ENCODE measurements at regions not wholly inside any gene's neighbourhood (a gene's known extent, or its start where the extent isn't known, plus 50 kb on each side); places are given as distances from the start of the nearest gene placed in this dataset.

DNA sequence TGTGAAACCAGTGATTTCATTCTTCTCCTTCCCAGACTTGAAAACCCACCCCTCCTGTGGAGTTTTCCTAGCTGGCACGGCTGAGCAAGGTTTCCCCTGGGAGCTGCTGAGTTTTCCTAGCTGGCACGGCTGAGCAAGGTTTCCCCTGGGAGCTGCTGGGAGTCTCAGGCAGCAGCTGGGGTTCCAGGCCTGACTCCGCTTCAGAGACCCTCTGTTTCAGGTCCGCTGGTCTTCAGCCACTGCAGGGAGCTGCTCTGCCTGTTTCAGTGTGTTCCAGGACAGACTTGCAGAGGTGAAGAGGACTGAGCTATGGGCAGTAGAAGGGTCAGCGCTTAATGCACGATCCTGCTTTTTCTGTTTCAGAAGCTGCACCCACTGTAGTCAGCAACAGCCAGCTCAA, 104.9 kb downstream of the XRCC2 start:
- TF ChIP-seq, protein P1, sequence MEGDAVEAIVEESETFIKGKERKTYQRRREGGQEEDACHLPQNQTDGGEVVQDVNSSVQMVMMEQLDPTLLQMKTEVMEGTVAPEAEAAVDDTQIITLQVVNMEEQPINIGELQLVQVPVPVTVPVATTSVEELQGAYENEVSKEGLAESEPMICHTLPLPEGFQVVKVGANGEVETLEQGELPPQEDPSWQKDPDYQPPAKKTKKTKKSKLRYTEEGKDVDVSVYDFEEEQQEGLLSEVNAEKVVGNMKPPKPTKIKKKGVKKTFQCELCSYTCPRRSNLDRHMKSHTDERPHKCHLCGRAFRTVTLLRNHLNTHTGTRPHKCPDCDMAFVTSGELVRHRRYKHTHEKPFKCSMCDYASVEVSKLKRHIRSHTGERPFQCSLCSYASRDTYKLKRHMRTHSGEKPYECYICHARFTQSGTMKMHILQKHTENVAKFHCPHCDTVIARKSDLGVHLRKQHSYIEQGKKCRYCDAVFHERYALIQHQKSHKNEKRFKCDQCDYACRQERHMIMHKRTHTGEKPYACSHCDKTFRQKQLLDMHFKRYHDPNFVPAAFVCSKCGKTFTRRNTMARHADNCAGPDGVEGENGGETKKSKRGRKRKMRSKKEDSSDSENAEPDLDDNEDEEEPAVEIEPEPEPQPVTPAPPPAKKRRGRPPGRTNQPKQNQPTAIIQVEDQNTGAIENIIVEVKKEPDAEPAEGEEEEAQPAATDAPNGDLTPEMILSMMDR (IDR thresholded peaks at IDR 0.05) = no peak
- Histone ChIP-seq H3K4me1 (no peaks in the 10 kb centered on the region), H3K4me3 (no peak overlapping the region), H3K27me3 (no peaks in the 10 kb centered on the region), H3K27ac (no peak overlapping the region), H3K36me3 (no peaks in the 10 kb centered on the region), H3K9me3 (no peaks in the 10 kb centered on the region)
- intact Hi-C loops (cut with DNase I) = no loop called here
- no peak for DNase-seq
- ATAC-seq = no peak

DNA sequence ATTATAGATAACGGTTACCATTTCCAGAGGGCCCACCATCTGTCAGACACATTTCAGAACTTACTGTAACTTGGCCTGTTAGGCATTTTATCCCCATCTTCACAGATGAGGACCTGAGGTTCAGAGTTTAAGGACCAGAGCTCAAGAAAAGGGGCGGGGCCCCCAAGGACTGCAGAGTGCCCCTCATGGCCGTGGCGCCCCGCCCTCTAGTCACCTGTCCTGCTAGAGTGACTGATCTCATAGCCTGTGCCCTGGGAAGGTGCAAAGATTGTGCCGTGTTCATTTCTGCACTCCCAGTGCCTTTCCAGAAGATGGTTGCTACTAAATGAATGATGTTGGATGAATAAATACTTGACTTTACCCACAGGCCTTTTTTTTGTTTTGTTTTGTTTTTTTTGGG, 107.0 kb downstream of the XRCC2 start:
- Histone ChIP-seq H3K4me3 (no peak overlapping the region), H3K36me3 (no peaks in the 10 kb centered on the region), H3K4me1 (no peaks in the 10 kb centered on the region), H3K27ac (no peak overlapping the region), H3K27me3 (no peaks in the 10 kb centered on the region), H3K9me3 (no peaks in the 10 kb centered on the region)
- intact Hi-C loops (cut with DNase I) = no loop called here
- no peak for ATAC-seq
- TF ChIP-seq, protein P1 (IDR thresholded peaks at IDR 0.05) = no peak
- DNase-seq = no peak

DNA sequence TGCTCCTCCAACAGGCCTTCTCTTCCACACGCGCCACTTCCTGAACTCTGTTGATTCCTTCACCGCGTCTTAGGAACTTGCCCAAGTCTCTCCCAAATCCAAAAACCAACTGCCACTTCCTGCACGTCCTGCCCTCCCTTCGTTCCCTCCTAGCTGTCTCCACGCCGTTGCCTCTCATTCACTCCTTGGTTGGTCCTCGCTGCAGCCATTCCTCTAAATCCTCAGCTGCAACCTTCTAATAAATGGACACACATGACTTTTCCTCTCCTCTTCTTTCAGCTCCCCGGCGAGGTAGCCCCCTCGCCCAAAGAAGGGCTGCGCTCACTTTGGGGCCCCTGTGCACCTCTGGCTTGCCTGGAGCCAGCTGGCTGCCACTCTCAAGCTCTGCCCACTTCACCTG, 110.2 kb downstream of the XRCC2 start:
- intact Hi-C loops (cut with DNase I) = no loop called here
- DNase-seq (no peak), ATAC-seq (no peak)
- H3K27ac ChIP-seq = no peak overlapping the region
- H3K27me3 ChIP-seq = no peaks in the 10 kb centered on the region
- H3K36me3 ChIP-seq = no peaks in the 10 kb centered on the region
- H3K9me3 ChIP-seq = no peaks in the 10 kb centered on the region
- no peak overlapping the region for H3K4me3 ChIP-seq
- TF ChIP-seq, protein P1 (IDR thresholded peaks at IDR 0.05) = no peak
- no peaks in the 10 kb centered on the region for H3K4me1 ChIP-seq

DNA sequence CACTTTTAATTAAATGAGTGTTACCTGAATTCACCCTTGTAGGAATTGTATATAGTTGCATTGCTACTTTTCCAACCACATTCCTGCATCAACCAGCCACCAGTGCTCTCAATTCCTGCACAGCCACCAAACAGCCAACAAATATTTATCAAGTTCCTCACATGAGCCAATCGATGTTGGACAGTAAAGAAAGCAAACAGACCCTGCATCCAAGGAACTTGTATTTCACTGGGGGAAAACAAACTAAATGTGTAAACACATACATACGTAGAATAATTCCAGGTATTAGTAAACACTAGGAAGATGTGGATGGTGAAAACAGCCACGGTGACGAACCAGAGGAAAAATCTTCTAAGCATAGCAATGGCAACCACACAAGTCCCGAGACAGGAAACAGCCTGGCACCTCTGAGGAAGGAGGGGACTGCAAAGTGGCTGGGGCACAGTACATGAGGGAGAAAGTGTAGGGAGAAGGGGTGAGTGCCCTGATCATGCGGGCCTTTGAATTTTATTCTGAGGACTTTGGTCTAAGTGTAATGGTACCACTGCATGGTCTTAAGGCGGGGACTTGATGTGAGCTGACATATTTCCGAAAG, 111.2 kb downstream of the XRCC2 start:
- intact Hi-C loops (cut with DNase I) = no loop called here

DNA sequence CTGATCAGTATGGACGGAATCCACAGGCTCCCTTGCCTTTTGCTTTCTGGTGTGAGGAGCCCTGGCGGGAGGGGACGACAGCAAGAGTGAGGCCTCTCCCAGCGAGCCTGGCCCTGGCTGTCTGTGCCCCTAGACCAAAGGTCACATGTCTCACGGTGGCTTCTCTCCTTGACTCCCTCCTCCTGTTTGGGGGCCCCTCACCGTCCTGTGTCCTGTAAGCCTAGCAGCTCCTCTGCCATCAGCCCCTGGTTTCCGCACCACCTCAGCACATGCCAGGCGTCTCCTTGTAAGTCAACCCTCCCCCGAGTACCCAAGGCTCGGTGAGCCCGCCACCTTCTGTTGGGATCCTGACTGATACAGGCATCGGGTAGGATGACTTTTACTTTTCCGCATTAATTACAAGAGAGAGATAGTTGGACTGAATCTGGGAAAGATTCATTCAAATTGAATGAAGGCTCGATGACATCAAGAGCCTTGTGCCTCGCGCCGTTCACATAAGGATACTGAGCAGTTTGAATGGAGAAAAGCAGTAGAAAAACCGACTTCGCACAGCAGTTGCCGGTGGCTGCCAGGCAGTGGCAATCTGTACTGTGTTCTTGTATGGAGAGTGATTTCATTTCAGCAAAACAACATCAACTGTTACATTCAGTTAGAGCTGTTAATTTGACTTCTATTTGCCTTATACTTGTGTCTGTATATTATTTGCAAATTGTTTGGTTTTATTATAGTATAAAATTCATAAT, 119.8 kb downstream of the XRCC2 start:
- ATAC-seq (no peak), DNase-seq (no peak)
- TF ChIP-seq, protein P1 (IDR thresholded peaks at IDR 0.05) = no peak
- Histone ChIP-seq H3K27ac (no peak overlapping the region), H3K27me3 (no peaks in the 10 kb centered on the region), H3K4me3 (no peak overlapping the region), H3K36me3 (no peaks in the 10 kb centered on the region), H3K9me3 (no peaks in the 10 kb centered on the region), H3K4me1 (no peaks in the 10 kb centered on the region)
- intact Hi-C loops (cut with DNase I) = no loop called here

More for the DNA sequence above, 111.2 kb downstream of the XRCC2 start:
- ATAC-seq (no peak), DNase-seq (no peak)
- Histone ChIP-seq H3K27me3 (no peaks in the 10 kb centered on the region), H3K4me1 (no peaks in the 10 kb centered on the region), H3K4me3 (no peak overlapping the region), H3K9me3 (no peaks in the 10 kb centered on the region), H3K27ac (no peak overlapping the region), H3K36me3 (no peaks in the 10 kb centered on the region)
- TF ChIP-seq, protein P1 (IDR thresholded peaks at IDR 0.05) = no peak

Data from left lung (tissue), 4 donors.